Kidney tubule cell (primary cell): ENCODE measurements at regions not wholly inside any gene's neighbourhood (a gene's known extent, or its start where the extent isn't known, plus 50 kb on each side); places are given as distances from the start of the nearest gene placed in this dataset.

Source experiments
- DNase-seq: peaks from one replicate; pipeline ENCODE4 v3.0.0-alpha.2; 2018; ENCODE audit warnings: low spot score

- DNase-seq, result no peak
Observed at GRCh38 chr14:29123017-29123416, 356.4 kb downstream of the FOXG1 start.

- no peak for DNase-seq
Observed at GRCh38 chr14:29126361-29126760, 359.8 kb downstream of the FOXG1 start.

GRCh38 chr14:29126865-29127264 lies 360.3 kb downstream of the FOXG1 start:
- DNase-seq, result no peak

- no peak for DNase-seq
Observed at GRCh38 chr14:29140016-29140415, 373.4 kb downstream of the FOXG1 start.

- no peak for DNase-seq
Observed at GRCh38 chr14:29144621-29145020, 378.0 kb downstream of the FOXG1 start.

GRCh38 chr14:29148221-29148620 lies 381.6 kb downstream of the FOXG1 start:
- no peak for DNase-seq

- no peak for DNase-seq
Observed at GRCh38 chr14:29149798-29150197, 383.2 kb downstream of the FOXG1 start.

GRCh38 chr14:29150659-29151058 lies 384.1 kb downstream of the FOXG1 start:
- no peak for DNase-seq

- DNase-seq, result no peak
Observed at GRCh38 chr14:29156096-29156495, 389.5 kb downstream of the FOXG1 start.

GRCh38 chr14:29161593-29161992 lies 395.0 kb downstream of the FOXG1 start:
- no peak for DNase-seq

GRCh38 chr14:29163109-29163508 lies 396.5 kb downstream of the FOXG1 start:
- no peak for DNase-seq

GRCh38 chr14:29165431-29165830 lies 398.8 kb downstream of the FOXG1 start:
- DNase-seq, result no peak

GRCh38 chr14:29166507-29166906 lies 399.9 kb downstream of the FOXG1 start:
- peak; percentile 1 for DNase-seq

- DNase-seq, result no peak
Observed at GRCh38 chr14:29168149-29168548, 401.6 kb downstream of the FOXG1 start.

GRCh38 chr14:29169408-29169807 lies 402.8 kb downstream of the FOXG1 start:
- no peak for DNase-seq

- no peak for DNase-seq
Observed at GRCh38 chr14:29175706-29176105, 409.1 kb downstream of the FOXG1 start.

GRCh38 chr14:29176876-29177275 lies 410.3 kb downstream of the FOXG1 start:
- DNase-seq, result no peak

- no peak for DNase-seq
Observed at GRCh38 chr14:29178971-29179370, 412.4 kb downstream of the FOXG1 start.

- no peak for DNase-seq
Observed at GRCh38 chr14:29191092-29191491, 424.5 kb downstream of the FOXG1 start.

GRCh38 chr14:29197557-29197956 lies 431.0 kb downstream of the FOXG1 start:
- no peak for DNase-seq

GRCh38 chr14:29205658-29206057 lies 439.1 kb downstream of the FOXG1 start:
- no peak for DNase-seq

- DNase-seq, result peak; percentile 67
Observed at GRCh38 chr14:29215853-29216252, 449.3 kb downstream of the FOXG1 start.

- peak; percentile 60 for DNase-seq
Observed at GRCh38 chr14:29216268-29217232, 450.0 kb downstream of the FOXG1 start.
